H1 (cell line): ENCODE measurements at regions not wholly inside any gene's neighbourhood (a gene's known extent, or its start where the extent isn't known, plus 50 kb on each side); places are given as distances from the start of the nearest gene placed in this dataset.
"Not testable (repeated sequence)": the region's sequence is repeated elsewhere in the genome, so short reads cannot be mapped to it uniquely, and the experiment has no call there.

Source experiments
- CTCF ChIA-PET: fragments of 300-600 bp; sonication (Branson Sonifier 250); formaldehyde crosslinking; loops from one replicate; lab custom pipeline; 2021; ENCODE audit not compliant: partially characterized antibody; lab: Charles Lee
- POLR2A ChIA-PET: fragments of 300-600 bp; sonication (Branson Sonifier 250); formaldehyde crosslinking; loops from one replicate; lab custom pipeline; 2021; ENCODE audit warnings: inconsistent platforms; ENCODE audit not compliant: partially characterized antibody; lab: Charles Lee
- DNase-seq, 2 experiments: peaks; one replicate each; pipeline versions ENCODE4 v3.0.0 to v3.0.0-alpha.2; 2010 to 2022; ENCODE audit warnings: low spot score in 2 of 2, low read depth in 1 of 2, mixed read lengths in 1 of 2
- FAIRE-seq: peaks from 2 replicates; lab custom pipeline; 2011; peaks lifted over from hg19 to GRCh38; lab: Jason Lieb, UNC
- H2AFZ ChIP-seq: 2 replicates; pipeline ENCODE4 v1.8.1; 2012; ENCODE audit warnings: low read length, inconsistent platforms
- H2AK5ac ChIP-seq: 2 replicates; pipeline ENCODE4 v1.6.1; 2013; ENCODE audit warnings: low read depth, low read length
- H2BK120ac ChIP-seq: replicated peaks from 2 replicates; pipeline ENCODE3; 2013; ENCODE audit warnings: low read depth, low read length, inconsistent platforms
- H2BK12ac ChIP-seq: 2 replicates; pipeline ENCODE4 v1.6.1; 2013; ENCODE audit warnings: low read depth, low read length
- H2BK15ac ChIP-seq: 2 replicates; pipeline ENCODE4 v1.6.1; 2013; ENCODE audit warnings: low read length
- H2BK20ac ChIP-seq: 2 replicates; pipeline ENCODE4 v1.6.1; 2013; ENCODE audit warnings: low read length
- H2BK5ac ChIP-seq: 2 replicates; pipeline ENCODE4 v1.6.1; 2013; ENCODE audit warnings: low read depth, low read length
- H3K14ac ChIP-seq: 2 replicates; pipeline ENCODE4 v1.6.1; 2013; ENCODE audit warnings: inconsistent platforms; ENCODE audit not compliant: insufficient read length
- H3K18ac ChIP-seq: 2 replicates; pipeline ENCODE4 v1.6.1; 2013; ENCODE audit warnings: low read length; ENCODE audit errors: extremely low read depth
- H3K23ac ChIP-seq: 2 replicates; pipeline ENCODE4 v1.6.1; 2013; ENCODE audit warnings: inconsistent platforms; ENCODE audit not compliant: insufficient read length
- H3K23me2 ChIP-seq: 2 replicates; pipeline ENCODE4 v1.6.1; 2013; ENCODE audit warnings: low read depth, low read length
- H3K27ac ChIP-seq: 2 replicates; pipeline ENCODE4 v1.6.1; 2011; ENCODE audit warnings: low read depth, low read length, inconsistent platforms
- H3K27me3 ChIP-seq, 4 experiments: replicated peaks in 1 of 4; 1 replicate in 1 of 4; 2 replicates in 3 of 4; pipeline versions ENCODE4 v1.6.1 to v1.8.1; 2011 to 2013; ENCODE audit warnings: low read length in 3 of 4, mild to moderate bottlenecking in 3 of 4, inconsistent platforms in 2 of 4, mixed read lengths in 2 of 4, moderate library complexity in 1 of 4; ENCODE audit not compliant: control insufficient read depth in 3 of 4, insufficient read depth in 3 of 4; ENCODE audit errors: extremely low read depth in 1 of 4
- H3K36me3 ChIP-seq, 4 experiments: 2 replicates each; pipeline versions ENCODE4 v1.6.1 to v1.8.1; 2011 to 2013; ENCODE audit warnings: mild to moderate bottlenecking in 4 of 4, low read length in 3 of 4, moderate library complexity in 2 of 4, control low read depth in 1 of 4, inconsistent platforms in 1 of 4; ENCODE audit not compliant: insufficient read depth in 4 of 4, control insufficient read depth in 2 of 4
- H3K4ac ChIP-seq: replicated peaks from 2 replicates; pipeline ENCODE3; 2013; ENCODE audit warnings: low read length, low read depth, mixed read lengths, inconsistent platforms; ENCODE audit not compliant: insufficient read length
- H3K4me1 ChIP-seq, 4 experiments: replicated peaks in 1 of 4; 1 replicate in 1 of 4; 2 replicates in 3 of 4; pipeline versions ENCODE4 v1.6.1 to v1.8.1; 2011 to 2013; ENCODE audit warnings: low read length in 3 of 4, inconsistent platforms in 2 of 4, mixed read lengths in 1 of 4; ENCODE audit not compliant: insufficient read depth in 4 of 4, control insufficient read depth in 3 of 4
- H3K4me2 ChIP-seq, 2 experiments: 2 replicates each; pipeline versions ENCODE4 v1.6.1 to v1.8.1; 2011 to 2013; ENCODE audit warnings: low read depth in 2 of 2, low read length in 2 of 2, control low read depth in 1 of 2, inconsistent platforms in 1 of 2, mild to moderate bottlenecking in 1 of 2; ENCODE audit not compliant: insufficient read depth in 1 of 2
- H3K4me3 ChIP-seq, 4 experiments: fragments of 200-600, 300-600 bp in 1 of 4; sonication (generic), shearing (Covaris generic), sonication (Bioruptor Twin) in 1 of 4; 2 replicates each; pipeline versions ENCODE4 v1.5.1 to v1.8.1; 2011 to 2016; ENCODE audit warnings: low read length in 4 of 4, low read depth in 3 of 4, control low read depth in 2 of 4, inconsistent platforms in 2 of 4, mild to moderate bottlenecking in 2 of 4, mixed read lengths in 1 of 4, moderate library complexity in 1 of 4; ENCODE audit not compliant: insufficient read depth in 2 of 4; ENCODE audit errors: extremely low read depth in 1 of 4
- H3K56ac ChIP-seq: replicated peaks from 2 replicates; pipeline ENCODE3; 2013; ENCODE audit warnings: low read depth, mild to moderate bottlenecking, mixed read lengths, low read length, inconsistent platforms; ENCODE audit not compliant: insufficient read length
- H3K79me1 ChIP-seq: 2 replicates; pipeline ENCODE4 v1.6.1; 2013; ENCODE audit warnings: low read depth, low read length, control low read depth
- H3K79me2 ChIP-seq, 2 experiments: 2 replicates each; pipeline versions ENCODE4 v1.6.1 to v1.8.1; 2012 to 2013; ENCODE audit warnings: low read length in 2 of 2, mild to moderate bottlenecking in 2 of 2, inconsistent platforms in 1 of 2; ENCODE audit not compliant: insufficient read depth in 2 of 2, control insufficient read depth in 1 of 2
- H3K9ac ChIP-seq, 4 experiments: replicated peaks in 1 of 4; 1 replicate in 1 of 4; 2 replicates in 3 of 4; pipeline versions ENCODE4 v1.6.1 to v1.8.1; 2011 to 2013; ENCODE audit warnings: low read depth in 3 of 4, low read length in 3 of 4, control low read depth in 2 of 4, mild to moderate bottlenecking in 2 of 4, moderate library complexity in 2 of 4, inconsistent platforms in 1 of 4; ENCODE audit errors: extremely low read depth in 1 of 4
- H3K9me3 ChIP-seq, 2 experiments: 2 replicates each; pipeline versions ENCODE4 v1.6.1 to v1.8.1; 2012 to 2013; ENCODE audit warnings: mild to moderate bottlenecking in 2 of 2, moderate library complexity in 2 of 2, control low read depth in 1 of 2, inconsistent platforms in 1 of 2, low read depth in 1 of 2, low read length in 1 of 2, mixed read lengths in 1 of 2; ENCODE audit not compliant: insufficient read depth in 2 of 2
- H4K20me1 ChIP-seq, 2 experiments: replicated peaks in 1 of 2; 2 replicates each; pipeline versions ENCODE3 to v1.8.1; 2011 to 2013; ENCODE audit warnings: inconsistent platforms in 2 of 2, low read length in 2 of 2, mild to moderate bottlenecking in 1 of 2; ENCODE audit not compliant: insufficient read depth in 2 of 2, control insufficient read depth in 1 of 2
- H4K5ac ChIP-seq: 2 replicates; pipeline ENCODE4 v1.6.1; 2013; ENCODE audit warnings: low read length, low read depth, mixed read lengths, inconsistent platforms; ENCODE audit not compliant: insufficient read length
- H4K8ac ChIP-seq: 2 replicates; pipeline ENCODE4 v1.8.0; 2013; ENCODE audit warnings: mild to moderate bottlenecking, moderate library complexity, low read length, inconsistent platforms; ENCODE audit not compliant: insufficient read depth; ENCODE audit errors: extremely low read depth
- H4K91ac ChIP-seq: replicated peaks from 2 replicates; pipeline ENCODE3; 2013; ENCODE audit warnings: low read length, mixed read lengths, inconsistent platforms; ENCODE audit not compliant: insufficient read length
- whole genome bisulfite sequencing, 2 experiments: shearing (Covaris generic) in 1 of 2; methylation state at CpG; one replicate each; pipeline versions ENCODE4 v1.1.6 to v1.1.7; 2013 to 2015; ENCODE audit warnings: low lambda C conversion rate in 2 of 2, mixed read lengths in 2 of 2, inconsistent platforms in 1 of 2, low coverage in 1 of 2, missing lambda C conversion rate in 1 of 2; ENCODE audit not compliant: insufficient replicate concordance in 2 of 2, insufficient coverage in 1 of 2, insufficient read length in 1 of 2; ENCODE audit errors: extremely low coverage in 1 of 2, missing lambda C conversion rate in 1 of 2; 5-methylcytosine and 5-hydroxymethylcytosine counted together

DNA sequence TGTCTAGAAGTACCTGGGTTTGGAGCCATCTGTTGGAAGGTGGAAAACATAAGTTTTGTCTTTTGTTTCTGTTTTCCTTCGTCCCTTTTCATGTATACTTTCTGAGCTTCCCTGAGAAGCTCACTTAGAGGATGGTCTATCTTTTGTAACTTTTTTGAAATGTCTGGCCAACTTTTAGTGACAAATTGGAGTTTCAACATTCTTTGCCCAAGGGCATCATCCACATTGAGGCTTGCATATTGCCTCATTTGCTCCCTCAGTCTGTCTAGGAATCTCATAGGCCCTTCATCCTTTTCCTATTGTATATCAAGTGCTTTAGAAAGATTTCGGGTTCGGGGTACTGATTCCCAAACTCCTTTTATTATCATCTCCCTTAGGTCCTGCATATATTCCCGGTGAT lies 152.7 kb upstream of the GALNT15 start:
- FAIRE-seq, H3K9ac ChIP-seq, H3K4me3 ChIP-seq, H3K14ac ChIP-seq, H4K8ac ChIP-seq, H3K56ac ChIP-seq, H4K20me1 ChIP-seq, H4K91ac ChIP-seq, H2BK120ac ChIP-seq, H2AFZ ChIP-seq, H3K9me3 ChIP-seq, H3K36me3 ChIP-seq, H2BK15ac ChIP-seq, H3K23ac ChIP-seq, H3K27me3 ChIP-seq, CTCF ChIA-PET, H3K79me2 ChIP-seq, POLR2A ChIA-PET, H3K79me1 ChIP-seq, H2AK5ac ChIP-seq, H2BK20ac ChIP-seq, H3K4ac ChIP-seq, H3K27ac ChIP-seq, H3K18ac ChIP-seq, H2BK5ac ChIP-seq, H3K4me2 ChIP-seq, H2BK12ac ChIP-seq, H3K4me1 ChIP-seq, H3K23me2 ChIP-seq, DNase-seq, H4K5ac ChIP-seq: not testable (repeated sequence)
- WGBS, 2 experiments, result 83% methylated on average over 4 of the region's 4 CpGs; no CpG with 5 or more reads in 1 of the 2 experiments

GRCh38 chr3:16023881-16024280 lies 150.6 kb upstream of the GALNT15 start:
- 82% methylated on average over 4 of the region's 4 CpGs; no CpG with 5 or more reads in 1 of the 2 experiments for WGBS, 2 experiments
- H3K27ac ChIP-seq, H3K9me3 ChIP-seq, H2BK12ac ChIP-seq, H2AFZ ChIP-seq, H2AK5ac ChIP-seq, H4K8ac ChIP-seq, FAIRE-seq, H4K20me1 ChIP-seq, H3K23ac ChIP-seq, H2BK5ac ChIP-seq, H3K14ac ChIP-seq, H2BK15ac ChIP-seq, H2BK120ac ChIP-seq, H3K9ac ChIP-seq, H2BK20ac ChIP-seq, H3K4me2 ChIP-seq, H4K91ac ChIP-seq, CTCF ChIA-PET, DNase-seq, H3K56ac ChIP-seq, H3K18ac ChIP-seq, H3K4ac ChIP-seq, POLR2A ChIA-PET, H3K27me3 ChIP-seq, H3K79me1 ChIP-seq, H4K5ac ChIP-seq, H3K4me1 ChIP-seq, H3K4me3 ChIP-seq, H3K36me3 ChIP-seq, H3K23me2 ChIP-seq, H3K79me2 ChIP-seq: not testable (repeated sequence)
